NCI-H1048 (cell line): ENCODE measurements at regions not wholly inside any gene's neighbourhood (a gene's known extent, or its start where the extent isn't known, plus 50 kb on each side); places are given as distances from the start of the nearest gene placed in this dataset.
"Not testable (repeated sequence)": the region's sequence is repeated elsewhere in the genome, so short reads cannot be mapped to it uniquely, and the experiment has no call there.

Experiments
- DNase-seq: peaks from one replicate; lab custom pipeline; 2025; lab: John Stamatoyannopoulos, UW

DNA sequence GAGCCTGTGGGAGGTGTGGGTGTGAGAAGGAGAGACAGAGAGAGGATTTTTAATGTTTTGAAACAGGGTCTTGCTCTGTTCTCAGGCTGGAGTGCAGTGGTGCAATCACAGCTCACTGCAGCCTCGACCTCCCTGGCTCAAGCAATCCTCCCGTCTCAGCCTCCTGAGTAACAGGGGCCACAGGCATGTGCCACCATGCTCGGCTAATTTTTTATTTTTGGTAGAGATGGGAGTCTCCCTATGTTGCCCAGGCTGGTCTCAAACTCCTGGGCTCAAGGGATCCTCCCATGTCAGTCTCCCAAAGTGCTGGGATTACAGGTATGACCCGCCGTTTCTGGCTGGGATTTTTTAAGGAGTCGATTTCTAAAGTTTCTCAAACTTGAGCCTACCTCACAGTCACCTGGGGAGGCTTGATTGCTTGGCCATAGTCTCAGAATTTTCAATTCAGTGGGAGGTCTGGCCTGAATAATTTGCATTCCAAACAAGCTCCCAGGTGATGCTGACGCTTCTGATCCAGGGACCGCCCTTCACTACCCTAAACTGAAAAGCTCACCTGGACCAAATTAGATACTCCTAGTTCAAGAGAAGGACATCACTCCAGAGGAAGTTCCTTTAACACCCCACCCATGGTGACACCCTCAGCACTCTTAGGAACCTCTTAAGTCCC, 70.8 kb upstream of the SLC1A4 start:
- no peak for DNase-seq

DNA sequence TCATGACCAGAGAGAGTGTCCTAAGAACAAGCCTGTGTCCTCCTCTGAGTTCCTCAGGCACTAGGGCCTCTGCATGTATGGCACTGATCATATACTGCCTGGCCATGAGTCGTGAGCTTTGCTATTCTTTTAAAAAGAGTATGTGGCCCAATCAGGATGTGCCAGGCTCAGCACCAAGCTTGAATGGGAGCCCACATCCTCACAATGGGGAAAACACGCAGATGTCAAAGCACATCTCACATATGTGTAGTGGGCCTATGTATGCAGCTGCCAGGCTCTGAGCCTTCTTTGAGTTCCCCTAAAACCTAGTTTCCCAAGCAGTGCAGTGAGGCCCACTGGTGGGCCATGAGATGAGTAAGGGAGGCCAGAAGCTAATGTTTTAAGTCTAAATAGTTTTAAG, 69.9 kb upstream of the SLC1A4 start:
- DNase-seq = no peak

- no peak for DNase-seq
Measured at GRCh38 chr2:64922482-64923384, 66.5 kb upstream of the SLC1A4 start.

DNA sequence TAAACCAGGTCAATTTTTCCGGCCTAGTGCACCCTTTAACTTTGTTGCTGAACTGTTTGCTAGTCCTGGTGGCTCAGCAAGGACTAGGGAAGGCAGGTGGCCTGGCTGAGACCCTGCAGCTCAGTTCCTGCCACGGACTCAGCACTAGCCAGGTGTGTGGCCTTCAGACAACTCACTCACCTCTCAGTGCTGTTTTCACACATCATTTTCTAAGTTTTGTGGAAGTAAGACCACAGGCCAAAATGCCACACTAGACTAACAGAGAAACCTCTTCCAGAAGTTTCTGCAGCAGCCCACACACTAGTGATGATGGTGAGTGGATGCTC, 65.9 kb upstream of the SLC1A4 start:
- DNase-seq = no peak

DNA sequence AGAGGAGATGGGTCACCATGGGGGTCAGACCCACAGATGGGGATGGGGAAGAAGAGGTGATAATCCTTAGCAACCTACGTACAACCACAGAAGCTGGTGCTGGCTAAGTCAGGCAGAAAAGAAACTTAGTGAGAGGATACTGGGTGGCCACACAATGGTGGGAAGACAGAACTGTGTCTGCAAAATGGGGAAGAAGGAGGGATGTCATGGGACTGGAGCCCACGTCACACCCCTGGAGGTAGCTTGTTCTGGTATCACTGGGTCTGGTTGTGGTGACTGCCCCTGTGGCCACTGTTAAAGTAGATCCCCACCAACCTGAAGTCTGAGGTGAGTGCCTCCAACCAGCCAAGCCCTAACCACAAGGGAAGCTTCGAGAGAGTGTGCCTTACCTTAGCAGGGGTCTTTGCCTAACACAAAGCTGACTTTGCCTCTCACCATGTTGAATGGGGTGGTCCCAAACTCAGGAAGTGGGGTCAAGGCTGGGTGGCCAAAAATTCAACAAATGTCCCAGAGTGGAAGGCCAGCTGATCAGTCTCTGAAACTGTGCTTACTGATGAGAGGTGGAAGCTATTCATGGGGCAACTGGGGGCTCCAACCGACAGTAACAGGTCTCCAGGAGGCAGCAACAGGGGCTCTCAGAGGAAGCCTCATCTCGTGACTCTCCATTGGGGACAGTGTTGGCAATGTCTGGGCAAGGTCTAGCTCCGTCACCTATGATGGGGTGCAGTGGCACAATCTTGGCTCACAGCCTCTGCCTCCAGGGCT, 64.8 kb upstream of the SLC1A4 start:
- no peak for DNase-seq

DNA sequence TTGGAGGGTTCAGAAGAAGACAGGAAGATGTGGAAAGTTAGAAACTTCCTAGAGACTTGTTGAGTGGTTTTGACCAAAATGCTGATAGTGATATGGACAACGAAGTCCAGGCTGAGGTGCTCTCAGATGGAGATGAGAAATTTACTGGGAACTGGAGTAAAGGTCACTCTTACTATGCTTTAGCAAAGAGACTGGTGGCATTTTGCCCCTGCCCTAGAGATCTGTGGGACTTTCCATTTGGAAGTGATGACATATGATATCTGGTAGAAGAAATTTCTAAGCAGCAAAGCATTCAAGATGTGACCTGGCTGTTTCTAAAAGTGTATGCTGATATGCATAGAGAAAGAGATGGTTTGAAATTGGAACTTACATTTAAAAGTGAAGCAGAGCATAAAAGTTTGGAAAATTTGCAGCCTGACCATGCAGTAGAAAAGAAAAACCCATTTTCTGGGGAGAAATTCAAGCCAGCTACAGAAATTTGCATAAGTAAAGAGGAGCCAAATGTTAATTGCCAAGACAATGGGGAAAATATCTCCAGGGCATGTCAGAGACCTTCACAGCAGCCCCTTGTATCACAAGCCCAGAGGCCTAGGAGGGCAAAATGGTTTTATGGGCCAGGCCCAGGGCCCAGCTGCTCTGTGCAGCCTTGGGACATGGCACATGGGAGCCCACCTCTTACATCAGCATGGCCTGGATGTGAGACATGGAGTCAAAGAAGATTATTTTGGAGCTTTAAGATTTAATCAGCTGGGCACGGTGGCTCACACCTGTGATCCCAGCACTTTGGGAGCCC, 63.1 kb upstream of the SLC1A4 start:
- not testable (repeated sequence) for DNase-seq

DNA sequence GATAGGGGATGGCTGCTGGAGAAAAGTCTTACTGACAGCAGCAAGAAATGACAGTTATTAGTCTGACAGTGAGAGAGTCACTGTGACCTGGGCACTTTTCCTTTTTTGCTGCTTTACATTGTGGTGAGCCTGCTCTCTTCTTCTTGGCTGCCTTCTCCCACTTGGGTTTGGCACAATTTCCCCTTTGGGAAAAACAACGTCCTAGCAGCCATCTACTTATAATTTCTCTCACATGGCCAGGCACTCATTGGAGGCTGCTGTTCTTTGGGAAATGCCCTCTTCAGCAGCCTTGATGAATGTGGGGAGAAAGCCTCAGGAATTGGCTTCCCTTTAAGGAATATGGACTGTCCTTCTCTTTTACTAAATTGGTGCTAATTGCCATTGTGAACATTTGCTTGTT, 60.4 kb upstream of the SLC1A4 start:
- DNase-seq = no peak

- DNase-seq = no peak
Measured at GRCh38 chr2:64929333-64929732, 59.9 kb upstream of the SLC1A4 start.

DNA sequence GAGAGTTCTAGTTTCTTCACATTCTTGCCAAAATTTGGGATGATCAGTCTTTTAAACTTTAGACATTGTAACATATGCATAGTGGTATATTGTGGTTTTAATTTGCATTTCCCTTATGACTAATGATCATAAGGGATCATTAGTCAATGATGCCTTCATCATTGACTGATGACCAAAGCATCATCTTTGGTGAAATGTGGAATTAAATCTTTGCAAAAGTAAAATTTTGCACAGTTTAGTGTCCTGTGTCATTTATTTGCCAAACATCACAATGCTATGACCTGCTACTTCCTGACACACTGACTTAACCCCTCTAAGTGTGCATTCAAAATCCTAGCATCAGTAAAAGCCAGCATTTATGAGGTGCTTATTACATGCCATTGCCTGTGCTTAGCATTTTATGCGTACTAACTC, 58.9 kb upstream of the SLC1A4 start:
- no peak for DNase-seq

DNA sequence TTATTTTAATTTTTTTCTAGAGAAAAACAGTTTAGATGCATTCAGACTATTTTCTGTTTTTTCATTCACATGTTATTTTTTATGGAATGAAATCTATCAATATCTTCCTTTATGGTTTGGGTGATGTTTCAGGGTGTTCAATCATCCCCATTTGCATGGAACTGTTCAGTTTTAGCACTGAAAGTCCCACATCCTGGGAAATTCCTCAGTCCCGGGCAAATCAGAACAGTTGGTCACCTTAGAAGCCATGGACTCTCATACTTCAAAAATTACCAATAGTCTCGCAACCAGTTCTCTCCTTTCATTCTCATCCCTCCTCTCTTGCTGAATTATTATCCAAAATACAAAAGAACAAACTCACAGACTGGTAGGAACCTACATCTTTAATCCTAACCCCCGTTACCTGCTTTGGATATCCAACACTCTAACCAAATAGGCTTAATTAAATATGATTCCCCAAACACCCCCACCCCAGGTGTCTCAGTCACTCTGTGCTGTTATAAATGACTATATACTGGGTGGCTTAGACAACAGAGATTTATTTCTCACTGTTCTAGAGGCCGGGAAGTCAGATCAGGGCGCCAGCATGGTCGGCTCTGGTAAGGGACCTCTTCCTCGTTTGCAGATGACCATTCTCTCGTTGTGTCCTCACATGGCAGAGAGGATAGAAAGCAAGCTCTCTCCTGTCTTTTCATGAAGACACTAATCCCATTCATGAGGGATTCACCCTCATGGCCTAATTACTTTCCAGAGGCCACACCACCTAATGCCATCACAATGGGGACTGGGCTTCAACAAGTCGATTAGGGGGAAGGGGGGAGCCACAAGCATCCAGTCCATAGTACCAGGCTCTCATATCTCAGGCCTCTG, 57.7 kb upstream of the SLC1A4 start:
- no peak for DNase-seq

DNA sequence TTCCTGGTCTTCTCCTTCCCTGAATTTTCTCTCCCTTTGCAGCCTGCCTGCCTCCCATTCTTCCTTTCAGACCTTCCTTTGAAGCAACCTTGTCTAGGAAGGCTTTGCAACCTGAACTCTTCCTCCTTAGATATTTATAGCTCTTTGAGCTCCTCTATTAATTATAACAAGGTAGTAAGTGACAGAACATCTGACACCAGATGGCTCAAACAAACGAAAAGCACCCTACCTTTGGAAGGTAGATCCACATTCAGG, 57.2 kb upstream of the SLC1A4 start:
- DNase-seq = no peak

GRCh38 chr2:64932371-64933216, 56.6 kb upstream of the SLC1A4 start:
- DNase-seq = no peak

DNA sequence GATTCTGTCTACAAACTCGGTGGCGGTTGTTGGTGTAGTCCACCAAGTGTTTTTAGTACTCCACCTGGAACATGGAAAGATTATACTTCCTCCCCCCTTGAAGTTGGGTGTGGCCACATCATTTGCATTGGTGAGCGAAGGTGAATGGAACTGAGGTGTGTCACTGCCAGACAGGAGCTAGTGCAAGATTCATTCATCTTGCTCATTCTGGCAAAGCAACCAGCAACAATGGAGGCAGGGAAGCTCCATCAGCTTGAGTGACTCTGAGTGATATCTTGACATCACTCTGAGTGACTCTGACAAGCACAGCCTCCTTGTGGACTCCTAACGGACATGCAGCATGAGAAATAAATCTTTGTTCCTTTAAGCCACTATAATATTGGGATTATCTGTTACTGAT, 54.7 kb upstream of the SLC1A4 start:
- DNase-seq = no peak

DNA sequence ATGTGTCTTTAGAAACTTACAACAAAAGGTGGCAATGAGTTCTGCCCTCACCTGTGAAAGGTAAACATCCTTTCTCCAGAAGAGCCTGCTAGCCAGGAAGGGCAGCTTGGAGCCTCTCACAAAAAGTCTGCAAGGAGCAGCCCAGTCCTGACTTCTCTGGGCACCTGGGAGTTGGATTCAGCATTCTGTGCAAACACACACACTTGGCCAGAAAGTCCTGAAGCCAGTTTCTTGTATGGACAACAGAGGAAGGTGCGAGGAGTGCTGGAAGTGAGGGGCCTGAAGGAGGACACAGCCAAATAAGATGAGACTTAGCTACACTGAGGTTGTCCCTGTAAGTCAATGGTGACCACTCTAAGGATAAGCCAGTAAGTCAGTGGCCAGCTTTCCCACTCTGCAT, 52.4 kb upstream of the SLC1A4 start:
- DNase-seq = no peak

GRCh38 chr2:64937314-64937686, 51.9 kb upstream of the SLC1A4 start:
- DNase-seq = not testable (repeated sequence)

- DNase-seq = no peak
Measured at GRCh38 chr2:64937687-64938491, 51.3 kb upstream of the SLC1A4 start.

GRCh38 chr2:64938607-64939285, 50.5 kb upstream of the SLC1A4 start:
- DNase-seq = no peak

GRCh38 chr2:64939332-64939917, 49.8 kb upstream of the SLC1A4 start:
- no peak for DNase-seq
